HFFc6 (cell line): ENCODE measurements at regions not wholly inside any gene's neighbourhood (a gene's known extent, or its start where the extent isn't known, plus 50 kb on each side); places are given as distances from the start of the nearest gene placed in this dataset.

Experiments
- DNase-seq: peaks from one replicate; pipeline ENCODE4 v3.0.0-alpha.2; 2018
- H3K27ac Mint-ChIP-seq: 2 replicates; pipeline ENCODE4 v1.8.0; 2020; ENCODE audit warnings: mild to moderate bottlenecking, mixed read lengths
- H3K27me3 Mint-ChIP-seq: 2 replicates; pipeline ENCODE4 v1.8.0; 2021; ENCODE audit warnings: mild to moderate bottlenecking, moderate library complexity, mixed read lengths; ENCODE audit not compliant: insufficient read depth
- H3K36me3 Mint-ChIP-seq: 2 replicates; pipeline ENCODE4 v1.8.0; 2021; ENCODE audit warnings: low read depth, mixed read lengths
- H3K4me1 Mint-ChIP-seq: 2 replicates; pipeline ENCODE4 v1.8.0; 2020; ENCODE audit warnings: low read depth, mixed read lengths
- H3K4me3 Mint-ChIP-seq: 2 replicates; pipeline ENCODE4 v1.8.0; 2020; ENCODE audit warnings: mild to moderate bottlenecking, moderate library complexity, mixed read lengths
- H3K9me3 Mint-ChIP-seq: 2 replicates; pipeline ENCODE4 v1.8.0; 2020; ENCODE audit warnings: mild to moderate bottlenecking, mixed read lengths
- CTCF ChIP-seq: fragments of 200-600 bp; sonication (generic); IDR thresholded peaks from 2 replicates; pipeline ENCODE4 v1.5.0; 2021; ENCODE audit warnings: antibody characterized with exemption, mild to moderate bottlenecking

DNA sequence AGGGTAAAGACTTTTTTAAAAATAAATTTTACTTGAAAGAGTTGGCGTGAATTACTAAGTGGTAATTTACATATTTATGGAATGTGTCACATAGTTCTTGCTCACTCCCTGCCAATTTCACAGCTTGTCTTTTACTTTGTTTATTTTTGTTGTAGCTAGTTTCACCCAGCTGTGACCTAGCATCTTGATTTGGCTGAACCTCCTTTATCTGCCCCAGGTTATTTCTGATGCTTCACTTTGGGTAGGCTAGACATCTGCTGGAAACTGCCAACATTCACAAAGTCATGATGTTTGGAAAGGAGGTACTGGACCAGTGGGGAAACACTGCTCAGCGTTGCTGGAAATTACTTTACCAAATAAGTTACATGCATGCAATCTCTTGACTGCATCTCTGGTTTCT lies 1676.0 kb upstream of the RAG2 start:
- TF ChIP-seq CTCF = no peak
- Mint-ChIP-seq H3K9me3 (peaks cover 32% of the 10 kb centered on the region), H3K4me1 (no peaks in the 10 kb centered on the region), H3K27me3 (no peaks in the 10 kb centered on the region), H3K27ac (no peak overlapping the region), H3K36me3 (no peaks in the 10 kb centered on the region), H3K4me3 (no peak overlapping the region)
- DNase-seq = no peak

DNA sequence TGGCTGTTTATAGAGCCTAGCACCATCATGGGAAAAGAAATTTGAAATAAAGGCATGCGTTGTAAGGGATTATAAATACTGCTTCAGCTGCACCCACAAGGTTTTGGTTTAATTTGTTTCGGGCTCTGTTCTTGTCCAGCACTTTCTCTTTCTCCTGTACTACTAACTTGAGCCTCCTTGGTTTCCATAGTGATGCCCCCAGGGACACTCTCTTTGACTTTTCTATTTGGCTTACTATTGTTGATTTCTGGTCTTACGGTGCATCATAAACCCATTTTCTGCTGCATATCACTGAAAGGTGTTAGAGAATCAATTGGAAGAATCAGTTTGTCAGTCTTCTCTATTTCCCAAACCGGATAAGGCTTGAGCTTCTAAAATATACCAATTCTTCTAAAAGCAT lies 1674.3 kb upstream of the RAG2 start:
- no peaks in the 10 kb centered on the region for H3K36me3 Mint-ChIP-seq
- H3K27ac Mint-ChIP-seq = no peak overlapping the region
- no peak overlapping the region for H3K4me3 Mint-ChIP-seq
- no peaks in the 10 kb centered on the region for H3K4me1 Mint-ChIP-seq
- no peaks in the 10 kb centered on the region for H3K27me3 Mint-ChIP-seq
- peaks cover 30% of the 10 kb centered on the region for H3K9me3 Mint-ChIP-seq
- DNase-seq = no peak
- no peak for TF ChIP-seq CTCF

- H3K4me3 Mint-ChIP-seq = no peak overlapping the region
- H3K4me1 Mint-ChIP-seq = no peaks in the 10 kb centered on the region
- no peaks in the 10 kb centered on the region for H3K27me3 Mint-ChIP-seq
- H3K36me3 Mint-ChIP-seq = no peaks in the 10 kb centered on the region
- no peak overlapping the region for H3K27ac Mint-ChIP-seq
- TF ChIP-seq CTCF = no peak
- peaks cover 30% of the 10 kb centered on the region for H3K9me3 Mint-ChIP-seq
- DNase-seq = no peak
Observed at GRCh38 chr11:38266691-38267090, 1668.7 kb upstream of the RAG2 start.

GRCh38 chr11:38256436-38256835 lies 1658.4 kb upstream of the RAG2 start:
- Mint-ChIP-seq H3K9me3 (peaks cover 21% of the 10 kb centered on the region), H3K4me1 (no peaks in the 10 kb centered on the region), H3K27ac (no peak overlapping the region), H3K27me3 (no peaks in the 10 kb centered on the region), H3K36me3 (no peaks in the 10 kb centered on the region), H3K4me3 (no peak overlapping the region)
- DNase-seq = no peak
- TF ChIP-seq CTCF = no peak

DNA sequence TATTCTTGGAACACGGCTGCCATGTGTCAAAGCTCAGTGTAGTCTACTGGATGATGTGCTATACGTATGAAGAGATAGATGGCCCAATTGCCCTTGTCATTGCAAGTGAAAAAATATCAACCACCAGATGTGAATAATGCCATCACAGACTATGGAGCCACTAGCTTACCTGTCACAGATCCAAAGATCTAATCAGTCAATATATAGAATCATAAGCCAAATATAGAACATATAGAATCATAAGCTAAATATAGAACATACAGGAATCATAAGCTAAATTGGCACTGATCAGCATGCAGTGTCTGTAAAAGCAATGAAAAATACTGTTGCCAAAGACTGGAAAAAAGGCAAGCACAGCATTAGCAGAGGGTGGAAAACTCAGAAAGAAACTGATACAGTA lies 1656.9 kb upstream of the RAG2 start:
- Mint-ChIP-seq H3K27me3 (no peaks in the 10 kb centered on the region; the same call in 1 of the 2 replicates), H3K4me3 (no peak overlapping the region), H3K36me3 (no peaks in the 10 kb centered on the region), H3K4me1 (no peaks in the 10 kb centered on the region), H3K9me3 (peaks cover 21% of the 10 kb centered on the region), H3K27ac (no peak overlapping the region)
- no peak for TF ChIP-seq CTCF
- no peak for DNase-seq

DNA sequence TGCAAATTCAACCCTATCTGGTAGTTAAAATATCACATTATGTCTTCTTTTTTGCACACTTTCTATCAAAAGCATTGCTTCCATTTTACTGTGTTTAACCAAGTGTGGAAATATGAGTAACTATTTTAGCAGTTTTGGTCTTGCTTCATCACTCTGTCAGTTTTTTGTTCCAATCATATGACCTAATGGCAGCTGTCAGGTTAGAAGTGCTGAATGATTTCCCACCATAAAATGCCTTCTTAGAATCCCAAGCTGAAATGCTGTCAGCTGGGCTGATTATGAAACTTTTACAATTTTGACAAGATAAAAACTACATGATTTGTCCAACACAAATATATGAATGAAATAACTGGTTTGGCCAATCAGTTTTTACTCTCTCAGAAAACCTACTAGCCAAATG lies 1654.6 kb upstream of the RAG2 start:
- DNase-seq = no peak
- Mint-ChIP-seq H3K27ac (no peak overlapping the region), H3K4me3 (no peak overlapping the region), H3K9me3 (peaks cover 33% of the 10 kb centered on the region), H3K4me1 (no peaks in the 10 kb centered on the region), H3K27me3 (no peaks in the 10 kb centered on the region; the same call in 1 of the 2 replicates), H3K36me3 (no peaks in the 10 kb centered on the region)
- no peak for TF ChIP-seq CTCF
